ENCODE measurements at regions not wholly inside any gene's neighbourhood (a gene's known extent, or its start where the extent isn't known, plus 50 kb on each side); places are given as distances from the start of the nearest gene placed in this dataset.

DNA sequence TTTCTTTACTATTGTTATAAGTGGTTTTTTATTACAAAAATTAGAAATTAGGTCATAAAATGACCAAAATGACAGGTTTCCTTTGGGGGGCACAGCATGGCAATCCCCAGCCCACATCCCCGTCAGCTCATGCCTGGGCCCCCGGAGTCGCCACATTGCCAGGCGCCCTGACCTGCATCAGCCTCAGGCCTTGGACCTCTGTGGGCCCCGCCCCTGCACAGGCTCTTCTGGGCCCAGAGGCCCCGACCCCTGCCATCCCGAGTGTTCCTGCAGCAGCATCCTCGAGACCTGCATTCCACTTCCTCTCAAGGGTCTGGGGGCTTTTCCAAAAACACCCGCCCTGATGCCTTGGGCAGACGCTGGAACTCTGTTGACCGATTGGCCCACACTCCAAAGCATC is 391.1 kb upstream of the MGMT start:
- TF ChIP-seq, protein P1, sequence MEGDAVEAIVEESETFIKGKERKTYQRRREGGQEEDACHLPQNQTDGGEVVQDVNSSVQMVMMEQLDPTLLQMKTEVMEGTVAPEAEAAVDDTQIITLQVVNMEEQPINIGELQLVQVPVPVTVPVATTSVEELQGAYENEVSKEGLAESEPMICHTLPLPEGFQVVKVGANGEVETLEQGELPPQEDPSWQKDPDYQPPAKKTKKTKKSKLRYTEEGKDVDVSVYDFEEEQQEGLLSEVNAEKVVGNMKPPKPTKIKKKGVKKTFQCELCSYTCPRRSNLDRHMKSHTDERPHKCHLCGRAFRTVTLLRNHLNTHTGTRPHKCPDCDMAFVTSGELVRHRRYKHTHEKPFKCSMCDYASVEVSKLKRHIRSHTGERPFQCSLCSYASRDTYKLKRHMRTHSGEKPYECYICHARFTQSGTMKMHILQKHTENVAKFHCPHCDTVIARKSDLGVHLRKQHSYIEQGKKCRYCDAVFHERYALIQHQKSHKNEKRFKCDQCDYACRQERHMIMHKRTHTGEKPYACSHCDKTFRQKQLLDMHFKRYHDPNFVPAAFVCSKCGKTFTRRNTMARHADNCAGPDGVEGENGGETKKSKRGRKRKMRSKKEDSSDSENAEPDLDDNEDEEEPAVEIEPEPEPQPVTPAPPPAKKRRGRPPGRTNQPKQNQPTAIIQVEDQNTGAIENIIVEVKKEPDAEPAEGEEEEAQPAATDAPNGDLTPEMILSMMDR (IDR thresholded peaks at IDR 0.05; ENCODE audit: low read depth, low read length, poor library complexity, severe bottlenecking): no peak
- no peak for TF ChIP-seq EZH2phosphoT487 (IDR thresholded peaks at IDR 0.05; ENCODE audit: borderline replicate concordance, low read length)

Measured in DOHH2 (cell line).